Common myeloid progenitor, CD34-positive (primary cell): ENCODE measurements at regions not wholly inside any gene's neighbourhood (a gene's known extent, or its start where the extent isn't known, plus 50 kb on each side); places are given as distances from the start of the nearest gene placed in this dataset.

Experiments
- CTCF ChIA-PET: fragments of 350-600 bp; sonication (Branson Sonifier 250); formaldehyde crosslinking; loops from one replicate; lab custom pipeline; 2021; ENCODE audit warnings: antibody characterized with exemption; lab: Charles Lee
- POLR2A ChIA-PET: fragments of 350-600 bp; sonication (Branson Sonifier 250); formaldehyde crosslinking; loops from one replicate; lab custom pipeline; 2021; ENCODE audit warnings: antibody characterized with exemption; lab: Charles Lee
- DNase-seq, 3 donors: peaks; one replicate each; pipeline versions ENCODE4 v3.0.0 to v3.0.0-alpha.2; 2013
- H3K27ac ChIP-seq, 2 experiments: 1 replicate in 1 of 2; 2 replicates in 1 of 2; pipeline ENCODE4 v1.7.0; 2013; ENCODE audit warnings: inconsistent platforms in 2 of 2, low read length in 2 of 2, mild to moderate bottlenecking in 2 of 2, low read depth in 1 of 2, moderate library complexity in 1 of 2; ENCODE audit not compliant: severe bottlenecking in 2 of 2, insufficient read depth in 1 of 2, poor library complexity in 1 of 2
- H3K27me3 ChIP-seq, 5 experiments: replicated peaks in 2 of 5; 1 replicate in 3 of 5; 2 replicates in 2 of 5; pipeline versions ENCODE4 v1.6.1 to v1.7.0; 2013; ENCODE audit warnings: low read length in 4 of 5, mild to moderate bottlenecking in 2 of 5, moderate library complexity in 2 of 5, inconsistent platforms in 1 of 5; ENCODE audit not compliant: insufficient read depth in 5 of 5, control insufficient read depth in 4 of 5
- H3K36me3 ChIP-seq, 4 experiments: 1 replicate in 2 of 4; 2 replicates in 2 of 4; pipeline versions ENCODE4 v1.6.1 to v1.7.0; 2013; ENCODE audit warnings: low read length in 3 of 4, control low read depth in 1 of 4, mild to moderate bottlenecking in 1 of 4; ENCODE audit not compliant: control insufficient read depth in 4 of 4, insufficient read depth in 4 of 4
- H3K4me1 ChIP-seq, 4 experiments: 1 replicate in 3 of 4; 2 replicates in 1 of 4; pipeline versions ENCODE4 v1.6.1 to v1.7.1; 2013; ENCODE audit warnings: low read length in 3 of 4, mild to moderate bottlenecking in 3 of 4, control low read depth in 1 of 4, inconsistent platforms in 1 of 4, moderate library complexity in 1 of 4; ENCODE audit not compliant: control insufficient read depth in 4 of 4, insufficient read depth in 4 of 4; ENCODE audit errors: control extremely low read depth in 1 of 4
- H3K4me3 ChIP-seq, 7 experiments: 1 replicate in 4 of 7; 2 replicates in 3 of 7; pipeline versions ENCODE4 v1.5.1 to v1.7.0; 2013; ENCODE audit warnings: mild to moderate bottlenecking in 7 of 7, low read length in 6 of 7, moderate library complexity in 6 of 7, inconsistent platforms in 2 of 7, low read depth in 2 of 7, control low read depth in 1 of 7; ENCODE audit not compliant: insufficient read depth in 4 of 7, control insufficient read depth in 1 of 7; ENCODE audit errors: extremely low read depth in 1 of 7
- H3K9me3 ChIP-seq, 5 experiments: 1 replicate in 4 of 5; 2 replicates in 1 of 5; pipeline versions ENCODE4 v1.6.1 to v1.7.1; 2013; ENCODE audit warnings: low read length in 4 of 5, mild to moderate bottlenecking in 2 of 5, inconsistent platforms in 1 of 5, low read depth in 1 of 5, moderate library complexity in 1 of 5; ENCODE audit not compliant: control insufficient read depth in 4 of 5, insufficient read depth in 2 of 5; ENCODE audit errors: control extremely low read depth in 1 of 5
- WGBS: methylation state at CpG from one replicate; pipeline ENCODE4 v1.1.5; 2013; ENCODE audit not compliant: insufficient coverage; 5-methylcytosine and 5-hydroxymethylcytosine counted together

- POLR2A ChIA-PET, result interaction anchor here (0.7 kb wide), 1 partner anchor 647 kb away, joined by 3 read pairs; no protein-coding TSS in a partner anchor
- CTCF ChIA-PET, result interaction anchor here (0.7 kb wide), 1 partner anchor 284 kb away, joined by 3 read pairs; no protein-coding TSS in a partner anchor
- no peak overlapping the region for H3K4me3 ChIP-seq
- no CpG with 5 or more reads among the region's 2 CpGs for WGBS
- no peak overlapping the region for H3K27ac ChIP-seq
- no peak for DNase-seq
- H3K9me3 ChIP-seq, result peaks cover 0 to 9% (median 4%) of the 10 kb centered on the region in 5 experiments
- H3K36me3 ChIP-seq, result no peaks in the 10 kb centered on the region
- peaks cover 0 to 9% (median 0%) of the 10 kb centered on the region in 5 experiments for H3K27me3 ChIP-seq
- H3K4me1 ChIP-seq, result no peaks in the 10 kb centered on the region
Observed at GRCh38 chr2:217192366-217192765, 332.5 kb upstream of the TNP1 start.

DNA sequence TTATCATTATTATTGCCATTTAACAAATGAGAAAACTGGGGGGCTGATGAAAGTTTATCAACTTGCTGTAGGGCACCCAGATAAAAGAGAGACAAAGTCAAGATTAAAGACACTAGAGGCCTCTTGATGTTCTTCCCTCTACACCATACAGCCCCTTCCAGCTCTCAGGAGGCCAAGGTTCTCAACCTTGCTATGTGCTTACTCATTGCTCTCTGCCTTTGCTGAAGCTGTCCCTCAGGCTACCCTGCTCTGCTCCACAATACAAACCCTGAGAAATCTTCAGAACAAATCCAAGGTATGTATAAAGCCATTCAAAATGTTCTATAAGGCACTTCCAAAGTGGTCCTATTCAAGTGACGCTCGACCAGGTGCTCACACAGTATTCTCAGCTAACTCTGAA is 329.9 kb upstream of the TNP1 start:
- POLR2A ChIA-PET, result no interaction called here
- no peak for DNase-seq
- peaks cover 0 to 6% (median 0%) of the 10 kb centered on the region in 5 experiments for H3K27me3 ChIP-seq
- CTCF ChIA-PET, result no interaction called here
- no peak overlapping the region for H3K27ac ChIP-seq
- no peak overlapping the region for H3K4me3 ChIP-seq
- peaks cover 0 to 3% (median 0%) of the 10 kb centered on the region in 5 experiments for H3K9me3 ChIP-seq
- WGBS, result 95% methylated on average over 2 of the region's 2 CpGs
- H3K36me3 ChIP-seq, result no peaks in the 10 kb centered on the region
- no peaks in the 10 kb centered on the region for H3K4me1 ChIP-seq

GRCh38 chr2:217189131-217189530 is 329.3 kb upstream of the TNP1 start:
- Histone ChIP-seq H3K27ac (no peak overlapping the region), H3K36me3 (no peaks in the 10 kb centered on the region), H3K27me3 (peaks cover 0 to 3% (median 0%) of the 10 kb centered on the region in 5 experiments), H3K4me3 (no peak overlapping the region), H3K4me1 (no peaks in the 10 kb centered on the region), H3K9me3 (peaks cover 0 to 3% (median 0%) of the 10 kb centered on the region in 5 experiments)
- whole genome bisulfite sequencing, result 93% methylated on average over 3 of the region's 6 CpGs
- no peak for DNase-seq
- ChIA-PET CTCF (no interaction called here), POLR2A (no interaction called here)

- ChIA-PET POLR2A (no interaction called here), CTCF (no interaction called here)
- H3K4me1 ChIP-seq, result no peaks in the 10 kb centered on the region
- no peak overlapping the region for H3K27ac ChIP-seq
- no peaks in the 10 kb centered on the region for H3K36me3 ChIP-seq
- WGBS, result 100% methylated on average over 3 of the region's 3 CpGs
- H3K27me3 ChIP-seq, result peaks cover 0 to 3% (median 0%) of the 10 kb centered on the region in 5 experiments
- no peak overlapping the region for H3K4me3 ChIP-seq
- DNase-seq, result no peak
- H3K9me3 ChIP-seq, result peaks cover 0 to 3% (median 0%) of the 10 kb centered on the region in 5 experiments
Observed at GRCh38 chr2:217186668-217187159, 326.9 kb upstream of the TNP1 start.

GRCh38 chr2:217186152-217186551 is 326.3 kb upstream of the TNP1 start:
- no peak for DNase-seq
- ChIA-PET CTCF (no interaction called here), POLR2A (no interaction called here)
- no peak overlapping the region for H3K4me3 ChIP-seq
- peaks cover 0 to 3% (median 0%) of the 10 kb centered on the region in 5 experiments for H3K27me3 ChIP-seq
- H3K36me3 ChIP-seq, result no peaks in the 10 kb centered on the region
- 99% methylated on average over 6 of the region's 6 CpGs for WGBS
- no peaks in the 10 kb centered on the region for H3K4me1 ChIP-seq
- H3K27ac ChIP-seq, result no peak overlapping the region
- H3K9me3 ChIP-seq, result peaks cover 0 to 3% (median 0%) of the 10 kb centered on the region in 5 experiments

DNA sequence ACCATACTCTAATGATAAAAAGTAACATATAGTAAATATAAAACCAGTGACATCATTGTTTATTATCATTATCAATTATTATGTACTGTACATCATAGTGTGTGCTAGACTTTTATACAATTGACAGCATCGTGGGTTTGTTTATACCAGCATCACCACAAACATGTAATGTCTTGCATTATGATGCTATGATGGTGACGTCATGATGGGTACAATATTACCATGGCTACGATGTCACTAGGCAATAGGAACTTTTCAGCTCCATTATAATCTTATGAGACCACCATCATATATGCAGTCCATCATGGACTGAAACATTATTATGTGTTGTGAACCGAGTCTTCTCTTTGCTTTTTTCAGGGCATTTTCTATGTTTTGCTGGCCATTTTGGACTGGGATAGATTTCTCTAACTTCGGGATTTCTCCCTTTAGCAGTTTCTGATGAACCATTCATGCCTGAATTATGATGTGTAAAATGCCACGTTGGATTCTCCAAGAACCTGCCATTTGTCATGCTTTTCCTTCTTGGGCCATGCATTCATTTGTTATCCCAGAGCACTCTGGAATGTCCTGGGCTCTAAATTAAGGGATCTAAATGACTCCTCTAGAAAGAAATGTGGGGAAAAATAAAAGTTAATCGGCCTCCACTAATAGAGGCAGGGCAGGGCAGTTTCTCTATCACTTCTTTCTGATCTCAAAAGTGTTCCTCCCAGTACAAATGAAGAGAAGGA is 325.6 kb upstream of the TNP1 start:
- Histone ChIP-seq H3K27me3 (peaks cover 0 to 3% (median 0%) of the 10 kb centered on the region in 5 experiments), H3K4me3 (no peak overlapping the region), H3K4me1 (no peaks in the 10 kb centered on the region), H3K36me3 (no peaks in the 10 kb centered on the region), H3K9me3 (peaks cover 0 to 3% (median 0%) of the 10 kb centered on the region in 5 experiments), H3K27ac (no peak overlapping the region)
- ChIA-PET CTCF (interaction anchor here (1.2 kb wide), 1 partner anchor 10 kb away, joined by 3 read pairs; no protein-coding TSS in a partner anchor), POLR2A (no interaction called here)
- 93% methylated on average over 4 of the region's 7 CpGs for WGBS
- DNase-seq, result no peak

DNA sequence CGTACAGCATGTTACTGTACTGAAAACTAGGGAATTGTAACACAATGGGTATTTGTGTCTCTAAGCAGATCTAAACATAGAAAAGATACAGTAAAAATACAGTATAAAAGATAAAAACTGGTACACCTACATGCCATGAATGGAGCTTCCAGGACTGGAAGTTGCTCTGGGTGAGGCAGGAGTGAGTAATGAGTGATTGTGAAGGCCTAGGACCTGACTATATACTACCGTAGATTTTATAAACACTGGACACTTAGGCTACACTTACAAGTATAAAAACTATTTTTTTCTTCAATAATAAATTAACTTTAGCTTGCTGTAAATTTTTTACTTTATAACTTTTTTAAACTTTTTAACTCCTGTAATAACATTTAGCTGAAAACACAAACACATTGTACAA is 324.4 kb upstream of the TNP1 start:
- no CpG with 5 or more reads among the region's 2 CpGs for WGBS
- POLR2A ChIA-PET, result no interaction called here

More for the DNA sequence above, 324.4 kb upstream of the TNP1 start:
- no peak for DNase-seq
- Histone ChIP-seq H3K27me3 (peaks cover 0 to 2% (median 0%) of the 10 kb centered on the region in 5 experiments), H3K4me3 (no peak overlapping the region), H3K36me3 (no peaks in the 10 kb centered on the region), H3K9me3 (peaks cover 0 to 1% (median 0%) of the 10 kb centered on the region in 5 experiments), H3K4me1 (no peaks in the 10 kb centered on the region), H3K27ac (no peak overlapping the region)
- CTCF ChIA-PET, result interaction anchor here (1.1 to 1.2 kb wide), 2 partner anchors 8 to 13 kb away, joined by 3 to 5 read pairs; no protein-coding TSS in a partner anchor
